PC-9 (cell line): ENCODE measurements at regions not wholly inside any gene's neighbourhood (a gene's known extent, or its start where the extent isn't known, plus 50 kb on each side); places are given as distances from the start of the nearest gene placed in this dataset.

Experiments used
- EZH2 ChIP-seq: fragments of 200-600 bp; sonication (generic); IDR thresholded peaks from 2 replicates; pipeline ENCODE4 v1.8.0; 2017; ENCODE audit warnings: antibody characterized with exemption, low read depth
- TF ChIP-seq, protein P1 (sequence below): fragments of 200-600 bp; sonication (generic); conservative IDR thresholded peaks from 2 replicates; pipeline ENCODE4 v1.6.1; 2017; ENCODE audit warnings: mixed run types, antibody characterized with exemption, mild to moderate bottlenecking, moderate library complexity

DNA sequence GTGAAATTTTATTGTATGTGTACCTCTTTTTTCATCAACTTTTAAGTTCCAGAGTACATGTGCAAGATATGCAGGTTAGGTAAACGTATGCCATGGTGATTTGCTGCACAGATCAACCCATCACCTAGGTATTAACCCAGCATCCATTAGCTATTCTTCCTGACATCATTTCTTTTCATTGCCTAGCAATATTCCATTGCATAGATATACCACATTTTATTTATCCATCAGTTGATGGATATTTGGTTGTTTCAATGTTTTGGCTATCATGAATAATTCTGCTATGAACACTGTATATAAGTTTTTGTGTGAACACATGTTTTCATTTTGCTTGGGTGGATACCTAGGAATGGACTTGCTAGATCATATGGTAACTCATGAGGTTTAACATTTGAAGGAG lies 439.9 kb upstream of the SOX5 start:
- TF ChIP-seq, protein P1, sequence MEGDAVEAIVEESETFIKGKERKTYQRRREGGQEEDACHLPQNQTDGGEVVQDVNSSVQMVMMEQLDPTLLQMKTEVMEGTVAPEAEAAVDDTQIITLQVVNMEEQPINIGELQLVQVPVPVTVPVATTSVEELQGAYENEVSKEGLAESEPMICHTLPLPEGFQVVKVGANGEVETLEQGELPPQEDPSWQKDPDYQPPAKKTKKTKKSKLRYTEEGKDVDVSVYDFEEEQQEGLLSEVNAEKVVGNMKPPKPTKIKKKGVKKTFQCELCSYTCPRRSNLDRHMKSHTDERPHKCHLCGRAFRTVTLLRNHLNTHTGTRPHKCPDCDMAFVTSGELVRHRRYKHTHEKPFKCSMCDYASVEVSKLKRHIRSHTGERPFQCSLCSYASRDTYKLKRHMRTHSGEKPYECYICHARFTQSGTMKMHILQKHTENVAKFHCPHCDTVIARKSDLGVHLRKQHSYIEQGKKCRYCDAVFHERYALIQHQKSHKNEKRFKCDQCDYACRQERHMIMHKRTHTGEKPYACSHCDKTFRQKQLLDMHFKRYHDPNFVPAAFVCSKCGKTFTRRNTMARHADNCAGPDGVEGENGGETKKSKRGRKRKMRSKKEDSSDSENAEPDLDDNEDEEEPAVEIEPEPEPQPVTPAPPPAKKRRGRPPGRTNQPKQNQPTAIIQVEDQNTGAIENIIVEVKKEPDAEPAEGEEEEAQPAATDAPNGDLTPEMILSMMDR = no peak
- TF ChIP-seq EZH2 = no peak
